Neuronal stem cell (in vitro differentiated cells): ENCODE measurements at regions not wholly inside any gene's neighbourhood (a gene's known extent, or its start where the extent isn't known, plus 50 kb on each side); places are given as distances from the start of the nearest gene placed in this dataset.

Experiments
- DNase-seq: peaks from one replicate; pipeline ENCODE4 v3.0.0-alpha.2; 2013; ENCODE audit warnings: low spot score
- H2AFZ ChIP-seq: one replicate; pipeline ENCODE4 v1.6.1; 2013; ENCODE audit warnings: mild to moderate bottlenecking, low read length, inconsistent platforms
- H2AK5ac ChIP-seq: 2 replicates; pipeline ENCODE4 v1.6.1; 2013; ENCODE audit warnings: low read depth, mild to moderate bottlenecking, inconsistent platforms, low read length, moderate library complexity, mixed read lengths
- H2BK120ac ChIP-seq: 2 replicates; pipeline ENCODE4 v1.6.1; 2013; ENCODE audit warnings: low read depth, mild to moderate bottlenecking, inconsistent platforms, low read length, moderate library complexity, mixed read lengths
- H2BK12ac ChIP-seq: one replicate; pipeline ENCODE4 v1.6.1; 2013; ENCODE audit warnings: low read length, inconsistent platforms
- H2BK15ac ChIP-seq: 2 replicates; pipeline ENCODE4 v1.6.1; 2013; ENCODE audit warnings: mild to moderate bottlenecking, low read length, inconsistent platforms, mixed read lengths
- H2BK5ac ChIP-seq: one replicate; pipeline ENCODE4 v1.6.1; 2013; ENCODE audit warnings: inconsistent platforms, mild to moderate bottlenecking, low read length, moderate library complexity
- H3K14ac ChIP-seq: one replicate; pipeline ENCODE4 v1.6.1; 2013; ENCODE audit warnings: low read length, inconsistent platforms
- H3K18ac ChIP-seq: 2 replicates; pipeline ENCODE4 v1.6.1; 2013; ENCODE audit warnings: low read length, inconsistent platforms
- H3K23ac ChIP-seq: 2 replicates; pipeline ENCODE4 v1.6.1; 2013; ENCODE audit warnings: low read depth, mild to moderate bottlenecking, mixed read lengths, low read length, inconsistent platforms; ENCODE audit not compliant: poor library complexity
- H3K27ac ChIP-seq: replicated peaks from 3 replicates; pipeline ENCODE4 v1.5.1; 2013; ENCODE audit warnings: low read length, inconsistent platforms
- H3K27me3 ChIP-seq, 3 experiments: 2 replicates each; pipeline ENCODE4 v1.6.1; 2013; ENCODE audit warnings: low read length in 3 of 3, mild to moderate bottlenecking in 2 of 3, inconsistent platforms in 1 of 3, low read depth in 1 of 3, mixed read lengths in 1 of 3, moderate library complexity in 1 of 3; ENCODE audit not compliant: control insufficient read depth in 3 of 3, insufficient read depth in 3 of 3
- H3K36me3 ChIP-seq, 2 donors: replicated peaks in 1 of 2; 2 replicates each; pipeline ENCODE4 v1.6.1; 2013; ENCODE audit warnings: low read length in 2 of 2; ENCODE audit not compliant: control insufficient read depth in 2 of 2, insufficient read depth in 2 of 2
- H3K4ac ChIP-seq: 2 replicates; pipeline ENCODE4 v1.6.1; 2013; ENCODE audit warnings: inconsistent platforms, mild to moderate bottlenecking, low read length, moderate library complexity
- H3K4me1 ChIP-seq, 2 donors: 1 replicate in 1 of 2; 2 replicates in 1 of 2; pipeline ENCODE4 v1.6.1; 2013; ENCODE audit warnings: low read length in 2 of 2, low read depth in 1 of 2; ENCODE audit not compliant: control insufficient read depth in 2 of 2, insufficient read depth in 1 of 2
- H3K4me2 ChIP-seq: one replicate; pipeline ENCODE4 v1.6.1; 2013; ENCODE audit warnings: mild to moderate bottlenecking, low read length, inconsistent platforms; ENCODE audit not compliant: insufficient read depth, poor library complexity, severe bottlenecking
- H3K4me3 ChIP-seq, 2 donors: 2 replicates each; pipeline ENCODE4 v1.5.1; 2013; ENCODE audit warnings: low read length in 2 of 2, mild to moderate bottlenecking in 2 of 2, inconsistent platforms in 1 of 2, moderate library complexity in 1 of 2
- H3K79me1 ChIP-seq: one replicate; pipeline ENCODE4 v1.6.1; 2013; ENCODE audit warnings: low read depth, mild to moderate bottlenecking, inconsistent platforms, low read length, moderate library complexity
- H3K9ac ChIP-seq: one replicate; pipeline ENCODE4 v1.6.1; 2013; ENCODE audit warnings: mild to moderate bottlenecking, low read depth, low read length, inconsistent platforms; ENCODE audit not compliant: poor library complexity
- H3K9me3 ChIP-seq, 2 donors: replicated peaks in 1 of 2; 2 replicates each; pipeline versions ENCODE3 to v1.6.1; 2013; ENCODE audit warnings: low read length in 2 of 2, mild to moderate bottlenecking in 2 of 2, inconsistent platforms in 1 of 2, low read depth in 1 of 2, mixed read lengths in 1 of 2, moderate library complexity in 1 of 2; ENCODE audit not compliant: control insufficient read depth in 2 of 2, insufficient read depth in 1 of 2
- H4K8ac ChIP-seq: one replicate; pipeline ENCODE4 v1.6.1; 2013; ENCODE audit warnings: low read depth, mild to moderate bottlenecking, inconsistent platforms, low read length, moderate library complexity
- H4K91ac ChIP-seq: one replicate; pipeline ENCODE4 v1.6.1; 2013; ENCODE audit warnings: low read length, low read depth, mild to moderate bottlenecking, inconsistent platforms; ENCODE audit not compliant: poor library complexity
- whole genome bisulfite sequencing, 2 donors: extraction: QIAGEN DNeasy Blood & Tissue Kit; methylation state at CpG; one replicate each; pipeline ENCODE4 v1.1.7; 2013; ENCODE audit warnings: missing lambda C conversion rate in 2 of 2, mixed read lengths in 1 of 2; ENCODE audit not compliant: insufficient read length in 2 of 2, insufficient replicate concordance in 1 of 2; ENCODE audit errors: extremely low coverage in 2 of 2; 5-methylcytosine and 5-hydroxymethylcytosine counted together

DNA sequence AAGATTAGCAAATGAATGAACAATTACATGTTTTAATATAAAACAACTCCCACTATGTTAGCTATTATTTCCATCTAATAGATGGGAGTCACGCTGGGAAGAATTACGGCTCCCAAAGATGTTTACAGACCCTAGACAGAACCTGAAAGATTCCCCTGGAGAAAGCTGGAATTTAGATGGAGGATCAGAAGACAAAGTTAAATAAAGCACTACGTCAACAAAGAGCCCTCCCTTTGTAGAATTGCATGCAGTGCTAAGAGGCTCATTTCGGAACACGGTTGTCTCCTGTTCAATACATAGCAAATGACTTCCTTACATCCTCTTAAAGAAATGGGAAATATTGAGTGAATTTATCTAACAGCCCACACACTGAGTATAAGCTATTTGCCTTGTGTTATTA lies 328.3 kb downstream of the CBLN4 start:
- no peaks in the 10 kb centered on the region for H3K79me1 ChIP-seq
- no CpG with 5 or more reads among the region's 5 CpGs for WGBS, 2 donors
- no peak overlapping the region for H2BK12ac ChIP-seq
- no peak overlapping the region for H2BK120ac ChIP-seq
- H2BK5ac ChIP-seq = no peak overlapping the region
- no peak overlapping the region for H3K4me2 ChIP-seq
- no peak overlapping the region for H4K91ac ChIP-seq
- H2AFZ ChIP-seq = no peak overlapping the region
- no peak overlapping the region for H3K14ac ChIP-seq
- no peak overlapping the region for H3K23ac ChIP-seq
- no peak overlapping the region for H4K8ac ChIP-seq
- no peaks in the 10 kb centered on the region for H3K27me3 ChIP-seq
- H3K9me3 ChIP-seq = no peaks in the 10 kb centered on the region
- H3K4me3 ChIP-seq = no peak overlapping the region
- H3K9ac ChIP-seq = no peak overlapping the region
- no peak overlapping the region for H3K18ac ChIP-seq
- H3K4ac ChIP-seq = no peak overlapping the region
- no peaks in the 10 kb centered on the region for H3K4me1 ChIP-seq
- H3K36me3 ChIP-seq = no peaks in the 10 kb centered on the region
- no peak for DNase-seq
- no peak overlapping the region for H2AK5ac ChIP-seq
- no peak overlapping the region for H2BK15ac ChIP-seq
- no peak overlapping the region for H3K27ac ChIP-seq

DNA sequence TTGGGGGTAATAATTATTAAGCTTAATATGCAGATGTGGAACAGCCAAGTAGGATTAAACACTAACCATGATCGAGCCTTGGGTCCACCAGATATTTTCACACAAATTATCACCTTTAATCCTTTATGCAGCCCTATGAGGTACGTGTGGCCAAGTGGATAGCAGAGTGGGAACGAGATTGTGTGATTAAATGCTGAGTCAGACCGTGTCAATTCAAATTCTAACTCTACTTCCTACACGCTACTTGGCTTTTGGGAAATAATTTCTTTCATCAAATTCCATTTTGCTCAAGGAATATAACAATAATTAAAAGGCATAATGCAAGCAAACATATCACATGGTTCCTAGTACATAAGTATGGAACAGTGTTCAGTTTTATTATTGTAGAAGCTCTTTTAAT lies 329.2 kb downstream of the CBLN4 start:
- H3K4me1 ChIP-seq = no peaks in the 10 kb centered on the region
- no CpG with 5 or more reads among the region's 5 CpGs for WGBS, 2 donors

GRCh38 chr20:55668631-55669030 lies 336.7 kb downstream of the CBLN4 start:
- no peak overlapping the region for H2BK12ac ChIP-seq
- H3K27ac ChIP-seq = no peak overlapping the region
- no CpG with 5 or more reads among the region's 1 CpG for WGBS, 2 donors

More for the DNA sequence above, 329.2 kb downstream of the CBLN4 start:
- Histone ChIP-seq H3K4me2 (no peak overlapping the region), H3K9me3 (no peaks in the 10 kb centered on the region), H2AFZ (no peak overlapping the region), H3K36me3 (no peaks in the 10 kb centered on the region), H4K8ac (no peak overlapping the region), H3K18ac (no peak overlapping the region), H2AK5ac (no peak overlapping the region), H2BK12ac (no peak overlapping the region), H2BK15ac (no peak overlapping the region), H3K27ac (no peak overlapping the region), H3K23ac (no peak overlapping the region), H2BK120ac (no peak overlapping the region), H3K14ac (no peak overlapping the region), H3K4ac (no peak overlapping the region), H3K27me3 (no peaks in the 10 kb centered on the region), H3K79me1 (no peaks in the 10 kb centered on the region), H2BK5ac (no peak overlapping the region), H3K4me3 (no peak overlapping the region), H4K91ac (no peak overlapping the region), H3K9ac (no peak overlapping the region)
- no peak for DNase-seq

DNA sequence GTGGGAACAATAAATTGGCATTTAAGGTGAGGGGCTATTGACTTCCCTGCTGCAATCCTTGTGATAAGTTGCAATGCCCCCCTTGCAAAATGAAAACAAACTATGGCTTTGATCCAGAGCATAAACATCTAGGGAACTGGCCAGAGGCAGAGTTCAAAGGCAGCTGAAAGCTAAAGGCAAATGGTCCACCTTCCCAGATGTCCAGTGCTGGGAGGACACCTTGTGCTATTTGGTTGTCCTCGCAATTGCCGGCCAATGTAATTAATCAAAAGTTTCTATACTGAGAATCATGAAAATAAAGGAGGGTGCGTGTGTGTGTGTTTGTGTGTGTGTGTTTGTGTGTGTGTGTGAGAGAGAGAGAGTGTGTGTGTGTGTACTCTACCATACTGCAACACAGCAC lies 337.4 kb downstream of the CBLN4 start:
- Histone ChIP-seq H2BK12ac (no peak overlapping the region), H3K4me1 (no peaks in the 10 kb centered on the region), H3K9ac (no peak overlapping the region), H3K23ac (no peak overlapping the region), H3K14ac (no peak overlapping the region), H3K4me2 (no peak overlapping the region), H2AK5ac (no peak overlapping the region), H3K18ac (no peak overlapping the region), H3K9me3 (no peaks in the 10 kb centered on the region), H3K4me3 (no peak overlapping the region), H3K27ac (no peak overlapping the region), H2AFZ (no peak overlapping the region), H3K27me3 (no peaks in the 10 kb centered on the region), H3K4ac (no peak overlapping the region), H4K8ac (no peak overlapping the region), H4K91ac (no peak overlapping the region), H2BK15ac (no peak overlapping the region), H2BK120ac (no peak overlapping the region), H3K79me1 (no peaks in the 10 kb centered on the region), H3K36me3 (no peaks in the 10 kb centered on the region), H2BK5ac (no peak overlapping the region)
- WGBS, 2 donors = no CpG with 5 or more reads among the region's 3 CpGs
- DNase-seq = no peak

More at GRCh38 chr20:55668631-55669030, 336.7 kb downstream of the CBLN4 start:
- no peak overlapping the region for H4K8ac ChIP-seq
- no peaks in the 10 kb centered on the region for H3K36me3 ChIP-seq
- no peaks in the 10 kb centered on the region for H3K27me3 ChIP-seq
- no peak overlapping the region for H2BK15ac ChIP-seq
- no peak overlapping the region for H2AFZ ChIP-seq
- no peak overlapping the region for H3K14ac ChIP-seq
- H3K23ac ChIP-seq = no peak overlapping the region
- no peak overlapping the region for H2BK120ac ChIP-seq
- no peak overlapping the region for H4K91ac ChIP-seq
- H2AK5ac ChIP-seq = no peak overlapping the region
- H3K4ac ChIP-seq = no peak overlapping the region
- DNase-seq = no peak
- no peak overlapping the region for H3K4me2 ChIP-seq
- no peak overlapping the region for H3K9ac ChIP-seq
- no peak overlapping the region for H2BK5ac ChIP-seq
- H3K79me1 ChIP-seq = no peaks in the 10 kb centered on the region
- H3K18ac ChIP-seq = no peak overlapping the region
- H3K4me3 ChIP-seq = no peak overlapping the region
- no peaks in the 10 kb centered on the region for H3K4me1 ChIP-seq
- H3K9me3 ChIP-seq = no peaks in the 10 kb centered on the region
